ENCODE measurements at regions not wholly inside any gene's neighbourhood (a gene's known extent, or its start where the extent isn't known, plus 50 kb on each side); places are given as distances from the start of the nearest gene placed in this dataset.

DNA sequence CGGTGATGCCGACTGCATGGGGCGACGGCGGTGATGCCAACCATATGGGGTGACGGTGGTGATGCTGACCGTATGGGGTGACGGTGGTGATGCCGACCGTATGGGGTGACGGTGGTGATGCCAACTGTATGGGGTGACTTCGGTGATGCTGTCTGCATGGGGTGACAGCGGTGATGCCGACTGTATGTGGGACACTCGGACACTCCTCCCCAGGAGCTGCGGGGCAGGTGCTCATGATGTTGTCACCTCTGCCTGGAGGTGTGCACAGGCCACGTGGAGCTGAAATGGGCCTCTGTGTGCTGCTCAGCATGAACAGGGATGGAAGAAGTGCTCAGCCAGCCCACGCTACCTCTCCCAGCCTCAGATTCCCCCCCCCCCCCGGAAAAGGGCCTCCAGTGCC, 171.8 kb downstream of the OLFM1 start:
- TF ChIP-seq, protein P1, sequence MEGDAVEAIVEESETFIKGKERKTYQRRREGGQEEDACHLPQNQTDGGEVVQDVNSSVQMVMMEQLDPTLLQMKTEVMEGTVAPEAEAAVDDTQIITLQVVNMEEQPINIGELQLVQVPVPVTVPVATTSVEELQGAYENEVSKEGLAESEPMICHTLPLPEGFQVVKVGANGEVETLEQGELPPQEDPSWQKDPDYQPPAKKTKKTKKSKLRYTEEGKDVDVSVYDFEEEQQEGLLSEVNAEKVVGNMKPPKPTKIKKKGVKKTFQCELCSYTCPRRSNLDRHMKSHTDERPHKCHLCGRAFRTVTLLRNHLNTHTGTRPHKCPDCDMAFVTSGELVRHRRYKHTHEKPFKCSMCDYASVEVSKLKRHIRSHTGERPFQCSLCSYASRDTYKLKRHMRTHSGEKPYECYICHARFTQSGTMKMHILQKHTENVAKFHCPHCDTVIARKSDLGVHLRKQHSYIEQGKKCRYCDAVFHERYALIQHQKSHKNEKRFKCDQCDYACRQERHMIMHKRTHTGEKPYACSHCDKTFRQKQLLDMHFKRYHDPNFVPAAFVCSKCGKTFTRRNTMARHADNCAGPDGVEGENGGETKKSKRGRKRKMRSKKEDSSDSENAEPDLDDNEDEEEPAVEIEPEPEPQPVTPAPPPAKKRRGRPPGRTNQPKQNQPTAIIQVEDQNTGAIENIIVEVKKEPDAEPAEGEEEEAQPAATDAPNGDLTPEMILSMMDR (optimal IDR thresholded peaks at IDR 0.05 in 1 of 3, IDR thresholded peaks at IDR 0.05 in 1 of 3, conservative IDR thresholded peaks at IDR 0.05 in 1 of 3; ENCODE audit: extremely low read depth in 1 of 3, insufficient read depth in 2 of 3, low read length in 3 of 3), result no peak
- TF ChIP-seq EZH2 (IDR thresholded peaks at IDR 0.05; ENCODE audit: low read length), result no peak

Data from keratinocyte (primary cell).